ENCODE measurements at regions not wholly inside any gene's neighbourhood (a gene's known extent, or its start where the extent isn't known, plus 50 kb on each side); places are given as distances from the start of the nearest gene placed in this dataset.

- DNase-seq (ENCODE audit: insufficient read length, low spot score) (no peak), FAIRE-seq (no peak)
- TF ChIP-seq POLR2A (IDR thresholded peaks at IDR 0.05; ENCODE audit: low read depth, low read length), result no peak
Observed at GRCh38 chr10:36385693-36386092, 739.7 kb upstream of the ANKRD30A start.

GRCh38 chr10:36383349-36383748, 741.3 kb upstream of the FZD8 start:
- FAIRE-seq, result peak; percentile 20

GRCh38 chr10:36381748-36382147, 739.7 kb upstream of the FZD8 start:
- no peak for TF ChIP-seq POLR2A (IDR thresholded peaks at IDR 0.05; ENCODE audit: low read depth, low read length)
- FAIRE-seq (no peak), DNase-seq (ENCODE audit: insufficient read length, low spot score) (no peak)

More at GRCh38 chr10:36383349-36383748, 741.3 kb upstream of the FZD8 start:
- no peak for DNase-seq (ENCODE audit: insufficient read length, low spot score)
- no peak for TF ChIP-seq POLR2A (IDR thresholded peaks at IDR 0.05; ENCODE audit: low read depth, low read length)

GRCh38 chr10:36380538-36380937, 738.4 kb upstream of the FZD8 start:
- FAIRE-seq (no peak), DNase-seq (ENCODE audit: insufficient read length, low spot score) (no peak)
- no peak for TF ChIP-seq POLR2A (IDR thresholded peaks at IDR 0.05; ENCODE audit: low read depth, low read length)

GRCh38 chr10:36375107-36375506, 733.0 kb upstream of the FZD8 start:
- TF ChIP-seq POLR2A (IDR thresholded peaks at IDR 0.05; ENCODE audit: low read depth, low read length), result no peak
- DNase-seq (ENCODE audit: insufficient read length, low spot score), result no peak
- FAIRE-seq, result no peak

- FAIRE-seq (no peak), DNase-seq (ENCODE audit: insufficient read length, low spot score) (no peak)
- no peak for TF ChIP-seq POLR2A (IDR thresholded peaks at IDR 0.05; ENCODE audit: low read depth, low read length)
Observed at GRCh38 chr10:36373424-36374096, 731.5 kb upstream of the FZD8 start.

- no peak for DNase-seq (ENCODE audit: insufficient read length, low spot score)
- FAIRE-seq, result no peak
- no peak for TF ChIP-seq POLR2A (IDR thresholded peaks at IDR 0.05; ENCODE audit: low read depth, low read length)
Observed at GRCh38 chr10:36367362-36367761, 725.3 kb upstream of the FZD8 start.

GRCh38 chr10:36366843-36367242, 724.7 kb upstream of the FZD8 start:
- no peak for TF ChIP-seq POLR2A (IDR thresholded peaks at IDR 0.05; ENCODE audit: low read depth, low read length)
- DNase-seq (ENCODE audit: insufficient read length, low spot score) (no peak), FAIRE-seq (no peak)

GRCh38 chr10:36366065-36366464, 724.0 kb upstream of the FZD8 start:
- TF ChIP-seq POLR2A (IDR thresholded peaks at IDR 0.05; ENCODE audit: low read depth, low read length), result no peak
- no peak for DNase-seq (ENCODE audit: insufficient read length, low spot score)
- FAIRE-seq, result no peak

GRCh38 chr10:36362257-36362656, 720.2 kb upstream of the FZD8 start:
- no peak for FAIRE-seq

GRCh38 chr10:36358736-36359135, 716.6 kb upstream of the FZD8 start:
- no peak for TF ChIP-seq POLR2A (IDR thresholded peaks at IDR 0.05; ENCODE audit: low read depth, low read length)
- DNase-seq (ENCODE audit: insufficient read length, low spot score) (no peak), FAIRE-seq (no peak)

More at GRCh38 chr10:36362257-36362656, 720.2 kb upstream of the FZD8 start:
- no peak for DNase-seq (ENCODE audit: insufficient read length, low spot score)
- no peak for TF ChIP-seq POLR2A (IDR thresholded peaks at IDR 0.05; ENCODE audit: low read depth, low read length)

- no peak for TF ChIP-seq POLR2A (IDR thresholded peaks at IDR 0.05; ENCODE audit: low read depth, low read length)
- no peak for DNase-seq (ENCODE audit: insufficient read length, low spot score)
- FAIRE-seq, result no peak
Observed at GRCh38 chr10:36354633-36355032, 712.5 kb upstream of the FZD8 start.

- DNase-seq (ENCODE audit: insufficient read length, low spot score) (no peak), FAIRE-seq (no peak)
- no peak for TF ChIP-seq POLR2A (IDR thresholded peaks at IDR 0.05; ENCODE audit: low read depth, low read length)
Observed at GRCh38 chr10:36351159-36351558, 709.1 kb upstream of the FZD8 start.

- peak; percentile 52 for DNase-seq (ENCODE audit: insufficient read length, low spot score)
- TF ChIP-seq POLR2A (IDR thresholded peaks at IDR 0.05; ENCODE audit: low read depth, low read length), result no peak
- FAIRE-seq, result peak; percentile 97
Observed at GRCh38 chr10:36349445-36350078, 707.5 kb upstream of the FZD8 start.

- TF ChIP-seq POLR2A (IDR thresholded peaks at IDR 0.05; ENCODE audit: low read depth, low read length), result no peak
- no peak for DNase-seq (ENCODE audit: insufficient read length, low spot score)
- FAIRE-seq, result no peak
Observed at GRCh38 chr10:36345807-36346206, 703.7 kb upstream of the FZD8 start.
